H1 (cell line): ENCODE measurements at regions not wholly inside any gene's neighbourhood (a gene's known extent, or its start where the extent isn't known, plus 50 kb on each side); places are given as distances from the start of the nearest gene placed in this dataset.

ENCODE experiments used
- CTCF ChIA-PET: fragments of 300-600 bp; sonication (Branson Sonifier 250); formaldehyde crosslinking; loops from one replicate; lab custom pipeline; 2021; ENCODE audit not compliant: partially characterized antibody; lab: Charles Lee
- POLR2A ChIA-PET: fragments of 300-600 bp; sonication (Branson Sonifier 250); formaldehyde crosslinking; loops from one replicate; lab custom pipeline; 2021; ENCODE audit warnings: inconsistent platforms; ENCODE audit not compliant: partially characterized antibody; lab: Charles Lee
- DNase-seq, 2 experiments: peaks; one replicate each; pipeline versions ENCODE4 v3.0.0 to v3.0.0-alpha.2; 2010 to 2022; ENCODE audit warnings: low spot score in 2 of 2, low read depth in 1 of 2, mixed read lengths in 1 of 2
- FAIRE-seq: peaks from 2 replicates; lab custom pipeline; 2011; peaks lifted over from hg19 to GRCh38; lab: Jason Lieb, UNC
- H2AFZ ChIP-seq: 2 replicates; pipeline ENCODE4 v1.8.1; 2012; ENCODE audit warnings: low read length, inconsistent platforms
- H2AK5ac ChIP-seq: 2 replicates; pipeline ENCODE4 v1.6.1; 2013; ENCODE audit warnings: low read depth, low read length
- H2BK120ac ChIP-seq: replicated peaks from 2 replicates; pipeline ENCODE3; 2013; ENCODE audit warnings: low read depth, low read length, inconsistent platforms
- H2BK12ac ChIP-seq: 2 replicates; pipeline ENCODE4 v1.6.1; 2013; ENCODE audit warnings: low read depth, low read length
- H2BK15ac ChIP-seq: 2 replicates; pipeline ENCODE4 v1.6.1; 2013; ENCODE audit warnings: low read length
- H2BK20ac ChIP-seq: 2 replicates; pipeline ENCODE4 v1.6.1; 2013; ENCODE audit warnings: low read length
- H2BK5ac ChIP-seq: 2 replicates; pipeline ENCODE4 v1.6.1; 2013; ENCODE audit warnings: low read depth, low read length
- H3K14ac ChIP-seq: 2 replicates; pipeline ENCODE4 v1.6.1; 2013; ENCODE audit warnings: inconsistent platforms; ENCODE audit not compliant: insufficient read length
- H3K18ac ChIP-seq: 2 replicates; pipeline ENCODE4 v1.6.1; 2013; ENCODE audit warnings: low read length; ENCODE audit errors: extremely low read depth
- H3K23ac ChIP-seq: 2 replicates; pipeline ENCODE4 v1.6.1; 2013; ENCODE audit warnings: inconsistent platforms; ENCODE audit not compliant: insufficient read length
- H3K23me2 ChIP-seq: 2 replicates; pipeline ENCODE4 v1.6.1; 2013; ENCODE audit warnings: low read depth, low read length
- H3K27ac ChIP-seq: 2 replicates; pipeline ENCODE4 v1.6.1; 2011; ENCODE audit warnings: low read depth, low read length, inconsistent platforms
- H3K27me3 ChIP-seq, 4 experiments: replicated peaks in 1 of 4; 1 replicate in 1 of 4; 2 replicates in 3 of 4; pipeline versions ENCODE4 v1.6.1 to v1.8.1; 2011 to 2013; ENCODE audit warnings: low read length in 3 of 4, mild to moderate bottlenecking in 3 of 4, inconsistent platforms in 2 of 4, mixed read lengths in 2 of 4, moderate library complexity in 1 of 4; ENCODE audit not compliant: control insufficient read depth in 3 of 4, insufficient read depth in 3 of 4; ENCODE audit errors: extremely low read depth in 1 of 4
- H3K36me3 ChIP-seq, 4 experiments: 2 replicates each; pipeline versions ENCODE4 v1.6.1 to v1.8.1; 2011 to 2013; ENCODE audit warnings: mild to moderate bottlenecking in 4 of 4, low read length in 3 of 4, moderate library complexity in 2 of 4, control low read depth in 1 of 4, inconsistent platforms in 1 of 4; ENCODE audit not compliant: insufficient read depth in 4 of 4, control insufficient read depth in 2 of 4
- H3K4ac ChIP-seq: replicated peaks from 2 replicates; pipeline ENCODE3; 2013; ENCODE audit warnings: low read length, low read depth, mixed read lengths, inconsistent platforms; ENCODE audit not compliant: insufficient read length
- H3K4me1 ChIP-seq, 4 experiments: replicated peaks in 1 of 4; 1 replicate in 1 of 4; 2 replicates in 3 of 4; pipeline versions ENCODE4 v1.6.1 to v1.8.1; 2011 to 2013; ENCODE audit warnings: low read length in 3 of 4, inconsistent platforms in 2 of 4, mixed read lengths in 1 of 4; ENCODE audit not compliant: insufficient read depth in 4 of 4, control insufficient read depth in 3 of 4
- H3K4me2 ChIP-seq, 2 experiments: 2 replicates each; pipeline versions ENCODE4 v1.6.1 to v1.8.1; 2011 to 2013; ENCODE audit warnings: low read depth in 2 of 2, low read length in 2 of 2, control low read depth in 1 of 2, inconsistent platforms in 1 of 2, mild to moderate bottlenecking in 1 of 2; ENCODE audit not compliant: insufficient read depth in 1 of 2
- H3K4me3 ChIP-seq, 4 experiments: fragments of 200-600, 300-600 bp in 1 of 4; sonication (generic), shearing (Covaris generic), sonication (Bioruptor Twin) in 1 of 4; 2 replicates each; pipeline versions ENCODE4 v1.5.1 to v1.8.1; 2011 to 2016; ENCODE audit warnings: low read length in 4 of 4, low read depth in 3 of 4, control low read depth in 2 of 4, inconsistent platforms in 2 of 4, mild to moderate bottlenecking in 2 of 4, mixed read lengths in 1 of 4, moderate library complexity in 1 of 4; ENCODE audit not compliant: insufficient read depth in 2 of 4; ENCODE audit errors: extremely low read depth in 1 of 4
- H3K56ac ChIP-seq: replicated peaks from 2 replicates; pipeline ENCODE3; 2013; ENCODE audit warnings: low read depth, mild to moderate bottlenecking, mixed read lengths, low read length, inconsistent platforms; ENCODE audit not compliant: insufficient read length
- H3K79me1 ChIP-seq: 2 replicates; pipeline ENCODE4 v1.6.1; 2013; ENCODE audit warnings: low read depth, low read length, control low read depth
- H3K79me2 ChIP-seq, 2 experiments: 2 replicates each; pipeline versions ENCODE4 v1.6.1 to v1.8.1; 2012 to 2013; ENCODE audit warnings: low read length in 2 of 2, mild to moderate bottlenecking in 2 of 2, inconsistent platforms in 1 of 2; ENCODE audit not compliant: insufficient read depth in 2 of 2, control insufficient read depth in 1 of 2
- H3K9ac ChIP-seq, 4 experiments: replicated peaks in 1 of 4; 1 replicate in 1 of 4; 2 replicates in 3 of 4; pipeline versions ENCODE4 v1.6.1 to v1.8.1; 2011 to 2013; ENCODE audit warnings: low read depth in 3 of 4, low read length in 3 of 4, control low read depth in 2 of 4, mild to moderate bottlenecking in 2 of 4, moderate library complexity in 2 of 4, inconsistent platforms in 1 of 4; ENCODE audit errors: extremely low read depth in 1 of 4
- H3K9me3 ChIP-seq, 2 experiments: 2 replicates each; pipeline versions ENCODE4 v1.6.1 to v1.8.1; 2012 to 2013; ENCODE audit warnings: mild to moderate bottlenecking in 2 of 2, moderate library complexity in 2 of 2, control low read depth in 1 of 2, inconsistent platforms in 1 of 2, low read depth in 1 of 2, low read length in 1 of 2, mixed read lengths in 1 of 2; ENCODE audit not compliant: insufficient read depth in 2 of 2
- H4K20me1 ChIP-seq, 2 experiments: replicated peaks in 1 of 2; 2 replicates each; pipeline versions ENCODE3 to v1.8.1; 2011 to 2013; ENCODE audit warnings: inconsistent platforms in 2 of 2, low read length in 2 of 2, mild to moderate bottlenecking in 1 of 2; ENCODE audit not compliant: insufficient read depth in 2 of 2, control insufficient read depth in 1 of 2
- H4K5ac ChIP-seq: 2 replicates; pipeline ENCODE4 v1.6.1; 2013; ENCODE audit warnings: low read length, low read depth, mixed read lengths, inconsistent platforms; ENCODE audit not compliant: insufficient read length
- H4K8ac ChIP-seq: 2 replicates; pipeline ENCODE4 v1.8.0; 2013; ENCODE audit warnings: mild to moderate bottlenecking, moderate library complexity, low read length, inconsistent platforms; ENCODE audit not compliant: insufficient read depth; ENCODE audit errors: extremely low read depth
- H4K91ac ChIP-seq: replicated peaks from 2 replicates; pipeline ENCODE3; 2013; ENCODE audit warnings: low read length, mixed read lengths, inconsistent platforms; ENCODE audit not compliant: insufficient read length
- RAD21 ChIP-seq, 2 experiments: IDR thresholded peaks in 1 of 2; conservative IDR thresholded peaks in 1 of 2; 2 replicates each; pipeline ENCODE4 v1.6.1; 2011; ENCODE audit warnings: low read depth in 2 of 2, low read length in 2 of 2, improper control_type of control experiment in 1 of 2, inconsistent platforms in 1 of 2, mild to moderate bottlenecking in 1 of 2, moderate library complexity in 1 of 2
- TBP ChIP-seq: IDR thresholded peaks from 2 replicates; pipeline ENCODE4 v1.6.1; 2011; ENCODE audit warnings: low read depth, low read length, improper control_type of control experiment
- WGBS, 2 experiments: shearing (Covaris generic) in 1 of 2; methylation state at CpG; one replicate each; pipeline versions ENCODE4 v1.1.6 to v1.1.7; 2013 to 2015; ENCODE audit warnings: low lambda C conversion rate in 2 of 2, mixed read lengths in 2 of 2, inconsistent platforms in 1 of 2, low coverage in 1 of 2, missing lambda C conversion rate in 1 of 2; ENCODE audit not compliant: insufficient replicate concordance in 2 of 2, insufficient coverage in 1 of 2, insufficient read length in 1 of 2; ENCODE audit errors: extremely low coverage in 1 of 2, missing lambda C conversion rate in 1 of 2; 5-methylcytosine and 5-hydroxymethylcytosine counted together
- TF ChIP-seq, protein P1 (sequence below), 3 experiments: IDR thresholded peaks; 1 replicate in 2 of 3; 2 replicates in 1 of 3; pipeline versions ENCODE4 v1.5.1 to v1.6.1; 2011; ENCODE audit warnings: low read length in 3 of 3, mild to moderate bottlenecking in 3 of 3, inconsistent platforms in 2 of 3, low read depth in 1 of 3, moderate library complexity in 1 of 3; ENCODE audit not compliant: insufficient read depth in 1 of 3; ENCODE audit errors: control extremely low read depth in 1 of 3

GRCh38 chr10:64115908-64116643, 594.9 kb downstream of the REEP3 start:
- H2AK5ac ChIP-seq: no peak overlapping the region
- no peaks in the 10 kb centered on the region for H3K79me1 ChIP-seq
- POLR2A ChIA-PET: no interaction called here
- no peak overlapping the region for H3K56ac ChIP-seq
- H3K18ac ChIP-seq: no peak overlapping the region
- no peak overlapping the region for H3K27ac ChIP-seq
- H3K23me2 ChIP-seq: no peaks in the 10 kb centered on the region; the same call in 1 of the 2 replicates
- no peak overlapping the region for H2BK120ac ChIP-seq
- H3K4me1 ChIP-seq: peaks cover 0 to 4% (median 0%) of the 10 kb centered on the region in 4 experiments; a peak in 2 of 7 replicates
- no peak overlapping the region for H4K5ac ChIP-seq
- WGBS, 2 experiments: 63% methylated on average over 4 of the region's 4 CpGs; no CpG with 5 or more reads in 1 of the 2 experiments
- H4K91ac ChIP-seq: no peak overlapping the region
- H4K8ac ChIP-seq: no peak overlapping the region
- H3K14ac ChIP-seq: no peak overlapping the region
- H3K4me3 ChIP-seq: no peak overlapping the region
- H3K23ac ChIP-seq: no peak overlapping the region
- no peaks in the 10 kb centered on the region for H3K79me2 ChIP-seq
- no peak overlapping the region for H2BK20ac ChIP-seq
- H2AFZ ChIP-seq: no peak overlapping the region
- DNase-seq: no peak
- no peak overlapping the region for H2BK15ac ChIP-seq
- H2BK12ac ChIP-seq: peak overlapping the region; percentile 3; the same call in 1 of the 2 replicates
- H3K27me3 ChIP-seq: no peaks in the 10 kb centered on the region
- H4K20me1 ChIP-seq: no peaks in the 10 kb centered on the region
- H3K9me3 ChIP-seq: no peaks in the 10 kb centered on the region; a peak in 1 of 4 replicates
- H2BK5ac ChIP-seq: no peak overlapping the region
- H3K9ac ChIP-seq: no peak overlapping the region
- H3K36me3 ChIP-seq: no peaks in the 10 kb centered on the region
- TF ChIP-seq, protein P1, sequence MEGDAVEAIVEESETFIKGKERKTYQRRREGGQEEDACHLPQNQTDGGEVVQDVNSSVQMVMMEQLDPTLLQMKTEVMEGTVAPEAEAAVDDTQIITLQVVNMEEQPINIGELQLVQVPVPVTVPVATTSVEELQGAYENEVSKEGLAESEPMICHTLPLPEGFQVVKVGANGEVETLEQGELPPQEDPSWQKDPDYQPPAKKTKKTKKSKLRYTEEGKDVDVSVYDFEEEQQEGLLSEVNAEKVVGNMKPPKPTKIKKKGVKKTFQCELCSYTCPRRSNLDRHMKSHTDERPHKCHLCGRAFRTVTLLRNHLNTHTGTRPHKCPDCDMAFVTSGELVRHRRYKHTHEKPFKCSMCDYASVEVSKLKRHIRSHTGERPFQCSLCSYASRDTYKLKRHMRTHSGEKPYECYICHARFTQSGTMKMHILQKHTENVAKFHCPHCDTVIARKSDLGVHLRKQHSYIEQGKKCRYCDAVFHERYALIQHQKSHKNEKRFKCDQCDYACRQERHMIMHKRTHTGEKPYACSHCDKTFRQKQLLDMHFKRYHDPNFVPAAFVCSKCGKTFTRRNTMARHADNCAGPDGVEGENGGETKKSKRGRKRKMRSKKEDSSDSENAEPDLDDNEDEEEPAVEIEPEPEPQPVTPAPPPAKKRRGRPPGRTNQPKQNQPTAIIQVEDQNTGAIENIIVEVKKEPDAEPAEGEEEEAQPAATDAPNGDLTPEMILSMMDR (IDR thresholded peaks at IDR 0.05; ENCODE audit: control extremely low read depth in 1 of 3, insufficient read depth in 1 of 3, low read depth in 1 of 3, low read length in 3 of 3): peak; percentile 39 to 66 (median 55)
- TF ChIP-seq TBP: no peak
- peak; percentile 70 to 73 for TF ChIP-seq RAD21 (IDR thresholded peaks at IDR 0.05 in 1 of 2, conservative IDR thresholded peaks at IDR 0.05 in 1 of 2; ENCODE audit: low read depth in 2 of 2, low read length in 2 of 2)
- TF ChIP-seq, all 59 proteins: peak for 2
- CTCF ChIA-PET: interaction anchor here (0.6 to 5.0 kb wide), 24 partner anchors 10 to 269 kb away, joined by 3 to 21 read pairs (median 4); no protein-coding TSS in a partner anchor
- Histone ChIP-seq H3K4me2 (no peak overlapping the region), H3K4ac (no peak overlapping the region)
- FAIRE-seq: peak; percentile 70
